ENCODE measurements at regions not wholly inside any gene's neighbourhood (a gene's known extent, or its start where the extent isn't known, plus 50 kb on each side); places are given as distances from the start of the nearest gene placed in this dataset.

GRCh38 chr6:169864148-169865020 lies 113.0 kb downstream of the ERMARD start:
- no peaks in the 10 kb centered on the region for H3K27me3 ChIP-seq (ENCODE audit: low read length)

GRCh38 chr6:169863710-169864109 lies 112.3 kb downstream of the ERMARD start:
- TF ChIP-seq EZH2phosphoT487 (conservative IDR thresholded peaks at IDR 0.05; ENCODE audit: low read length) (no peak), CTCF (IDR thresholded peaks at IDR 0.05; ENCODE audit: insufficient read depth, low read length, poor library complexity, severe bottlenecking) (no peak)
- Histone ChIP-seq H3K9me3 (ENCODE audit: insufficient read depth, low read length) (peaks cover 4% of the 10 kb centered on the region; the same call in 1 of the 2 replicates), H3K4me2 (ENCODE audit: low read depth, low read length, poor library complexity, severe bottlenecking) (no peak overlapping the region)

More at GRCh38 chr6:169864148-169865020, 113.0 kb downstream of the ERMARD start:
- Histone ChIP-seq H3K9ac (ENCODE audit: low read length) (no peak overlapping the region), H3K9me2 (replicated peaks; ENCODE audit: insufficient read depth, low read length) (no peaks in the 10 kb centered on the region), H3K4me3 (ENCODE audit: insufficient read depth, low read length, poor library complexity, severe bottlenecking) (no peak overlapping the region), H3K79me2 (ENCODE audit: insufficient read depth, low read length) (no peaks in the 10 kb centered on the region), H3K9me3 (ENCODE audit: insufficient read depth, low read length) (peaks cover 4% of the 10 kb centered on the region; the same call in 1 of the 2 replicates), H3F3A (ENCODE audit: insufficient read depth) (no peaks in the 10 kb centered on the region), H3K36me3 (ENCODE audit: low read length) (no peaks in the 10 kb centered on the region), H3K4me2 (ENCODE audit: low read depth, low read length, poor library complexity, severe bottlenecking) (no peak overlapping the region), H2AFZ (ENCODE audit: low read depth, low read length, severe bottlenecking) (no peak overlapping the region), H4K20me1 (ENCODE audit: low read depth, low read length) (no peaks in the 10 kb centered on the region), H3K27ac (ENCODE audit: low read depth, low read length) (no peak overlapping the region)
- TF ChIP-seq EZH2phosphoT487 (conservative IDR thresholded peaks at IDR 0.05; ENCODE audit: low read length) = no peak
- no peak for TF ChIP-seq CTCF (IDR thresholded peaks at IDR 0.05; ENCODE audit: insufficient read depth, low read length, poor library complexity, severe bottlenecking)

GRCh38 chr6:169862892-169863525 lies 111.6 kb downstream of the ERMARD start:
- Histone ChIP-seq H4K20me1 (ENCODE audit: low read depth, low read length) (no peaks in the 10 kb centered on the region), H3K9ac (ENCODE audit: low read length) (no peak overlapping the region), H2AFZ (ENCODE audit: low read depth, low read length, severe bottlenecking) (no peak overlapping the region), H3K79me2 (ENCODE audit: insufficient read depth, low read length) (no peaks in the 10 kb centered on the region), H3F3A (ENCODE audit: insufficient read depth) (no peaks in the 10 kb centered on the region), H3K9me3 (ENCODE audit: insufficient read depth, low read length) (peaks cover 4% of the 10 kb centered on the region; the same call in 1 of the 2 replicates), H3K27me3 (ENCODE audit: low read length) (no peaks in the 10 kb centered on the region), H3K36me3 (ENCODE audit: low read length) (no peaks in the 10 kb centered on the region), H3K4me2 (ENCODE audit: low read depth, low read length, poor library complexity, severe bottlenecking) (no peak overlapping the region), H3K4me3 (ENCODE audit: insufficient read depth, low read length, poor library complexity, severe bottlenecking) (no peak overlapping the region), H3K9me2 (replicated peaks; ENCODE audit: insufficient read depth, low read length) (no peaks in the 10 kb centered on the region), H3K27ac (ENCODE audit: low read depth, low read length) (no peak overlapping the region)
- no peak for TF ChIP-seq EZH2phosphoT487 (conservative IDR thresholded peaks at IDR 0.05; ENCODE audit: low read length)

More at GRCh38 chr6:169863710-169864109, 112.3 kb downstream of the ERMARD start:
- no peaks in the 10 kb centered on the region for H3K27me3 ChIP-seq (ENCODE audit: low read length)
- H3K9ac ChIP-seq (ENCODE audit: low read length) = no peak overlapping the region
- no peaks in the 10 kb centered on the region for H3K79me2 ChIP-seq (ENCODE audit: insufficient read depth, low read length)
- no peaks in the 10 kb centered on the region for H3K9me2 ChIP-seq (replicated peaks; ENCODE audit: insufficient read depth, low read length)
- H3F3A ChIP-seq (ENCODE audit: insufficient read depth) = no peaks in the 10 kb centered on the region
- no peak overlapping the region for H3K27ac ChIP-seq (ENCODE audit: low read depth, low read length)
- no peak overlapping the region for H2AFZ ChIP-seq (ENCODE audit: low read depth, low read length, severe bottlenecking)
- H3K36me3 ChIP-seq (ENCODE audit: low read length) = no peaks in the 10 kb centered on the region
- H3K4me3 ChIP-seq (ENCODE audit: insufficient read depth, low read length, poor library complexity, severe bottlenecking) = no peak overlapping the region
- no peaks in the 10 kb centered on the region for H4K20me1 ChIP-seq (ENCODE audit: low read depth, low read length)

All from SU-DHL-6 (cell line).